Endometrium (tissue), 2 donors: ENCODE measurements at regions not wholly inside any gene's neighbourhood (a gene's known extent, or its start where the extent isn't known, plus 50 kb on each side); places are given as distances from the start of the nearest gene placed in this dataset.
"Not testable (repeated sequence)": the region's sequence is repeated elsewhere in the genome, so short reads cannot be mapped to it uniquely, and the experiment has no call there.

ENCODE experiments used
- FAIRE-seq: peaks from 2 replicates; lab custom pipeline; 2012; peaks lifted over from hg19 to GRCh38; lab: Jason Lieb, UNC
- donor health status: control.
- donor health status: control.

DNA sequence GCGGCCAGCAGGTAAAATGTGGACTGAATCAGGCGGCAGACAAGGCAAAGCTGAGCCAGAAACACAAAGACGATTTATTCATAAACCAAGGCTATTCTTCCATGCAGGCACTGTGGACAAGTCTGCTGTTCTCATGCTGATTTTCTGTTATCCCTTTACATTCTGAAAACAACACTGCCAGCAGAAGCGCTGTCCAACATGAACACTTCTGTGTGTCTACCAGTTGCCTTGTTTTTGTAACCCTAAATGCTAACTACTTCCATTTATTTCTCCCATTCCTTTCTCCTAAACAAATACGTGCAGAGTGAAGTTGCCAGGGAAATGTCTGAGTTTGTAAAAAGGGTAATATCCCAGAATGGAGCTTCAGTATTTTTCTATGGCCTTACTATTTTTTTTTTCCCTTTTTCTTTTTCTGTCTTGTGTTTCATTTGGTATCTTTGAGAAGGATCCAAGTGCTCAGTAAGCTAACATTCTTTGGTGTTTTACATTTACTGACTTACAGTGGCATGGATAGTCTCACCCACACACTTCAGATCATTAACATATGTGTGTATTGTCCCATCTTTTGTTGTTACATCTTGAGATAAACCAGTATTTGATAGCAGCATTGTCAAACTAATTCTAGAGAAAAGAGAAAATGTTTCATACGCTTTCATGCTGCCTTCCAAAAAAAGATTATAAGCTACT lies 1308.9 kb upstream of the MAP3K7 start:
- FAIRE-seq: peak; percentile 54

DNA sequence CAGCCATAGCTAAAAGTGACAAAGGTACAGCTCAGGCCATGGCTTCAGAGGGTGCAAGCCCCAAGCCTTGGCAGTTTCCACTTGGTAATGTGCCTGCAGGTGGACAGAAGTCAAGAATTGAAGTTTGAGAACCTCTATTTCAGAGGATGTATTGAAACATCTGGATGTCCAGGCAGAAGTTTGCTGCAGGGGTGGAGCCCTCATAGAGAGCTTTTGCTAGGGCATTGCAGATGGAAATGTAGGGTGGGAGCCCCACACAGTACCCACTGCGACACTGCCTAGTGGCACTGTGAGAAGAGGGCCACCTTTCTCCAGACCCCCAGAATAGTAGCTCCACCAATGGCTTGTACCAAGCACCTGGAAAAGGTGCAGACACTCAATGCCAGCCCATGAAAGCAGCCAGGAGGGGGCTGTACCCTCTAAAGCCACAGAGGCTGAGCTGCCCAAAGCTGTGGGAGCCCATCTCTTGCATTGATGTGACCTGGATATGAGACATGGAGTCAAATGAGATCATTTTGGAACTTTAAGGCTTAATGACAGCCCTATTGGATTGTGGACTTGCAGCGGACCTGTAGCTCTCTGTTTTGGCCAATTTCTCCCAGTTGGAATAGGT lies 1299.4 kb upstream of the MAP3K7 start:
- no peak for FAIRE-seq

DNA sequence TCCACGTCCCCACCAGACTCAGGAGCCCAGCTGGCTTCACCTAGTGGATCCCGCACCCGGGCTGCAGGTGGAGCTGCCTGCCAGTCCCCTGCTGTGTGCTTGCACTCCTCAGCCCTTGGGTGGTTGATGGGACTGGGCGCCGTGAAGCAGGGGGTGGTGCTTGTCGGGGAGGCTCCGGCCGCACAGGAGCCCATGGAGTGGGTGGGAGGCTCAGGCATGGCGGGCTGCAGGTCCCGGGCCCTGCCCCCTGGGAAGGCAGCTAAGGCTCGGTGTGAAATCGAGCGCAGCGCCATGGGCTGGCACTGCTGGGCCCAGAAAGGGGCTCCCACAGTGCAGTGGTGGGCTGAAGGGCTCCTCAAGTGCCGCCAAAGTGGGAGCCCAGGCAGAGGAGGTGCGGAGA lies 1294.9 kb upstream of the MAP3K7 start:
- FAIRE-seq: not testable (repeated sequence)

DNA sequence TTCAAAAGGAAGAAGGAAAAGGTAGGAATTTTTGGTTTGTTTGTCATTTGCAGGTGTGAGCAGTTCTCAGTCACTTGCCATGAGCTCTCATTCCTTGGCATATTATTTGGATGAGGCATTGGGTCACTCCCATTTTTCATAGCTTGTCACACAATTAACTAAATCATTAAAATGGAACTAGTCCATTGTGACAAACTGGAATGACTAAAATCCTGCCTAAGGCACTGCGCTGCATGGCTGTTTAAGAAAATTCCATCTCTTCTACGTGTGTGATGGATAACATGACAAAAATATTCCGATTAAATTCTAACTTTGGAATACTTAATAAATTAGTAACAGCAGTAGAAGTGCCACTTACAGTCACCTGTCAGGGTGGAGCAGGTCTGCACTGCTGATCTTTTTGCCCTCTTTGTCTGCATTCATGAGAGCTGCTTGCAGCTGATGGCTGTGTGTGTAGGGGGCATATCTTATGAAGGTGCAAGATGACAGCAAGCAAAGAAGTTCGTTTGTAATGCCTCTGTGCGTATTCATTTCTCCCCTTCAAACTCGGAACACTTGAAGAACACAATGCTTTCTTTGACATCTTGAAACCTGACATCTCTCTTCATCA lies 1292.6 kb upstream of the MAP3K7 start:
- FAIRE-seq: no peak

DNA sequence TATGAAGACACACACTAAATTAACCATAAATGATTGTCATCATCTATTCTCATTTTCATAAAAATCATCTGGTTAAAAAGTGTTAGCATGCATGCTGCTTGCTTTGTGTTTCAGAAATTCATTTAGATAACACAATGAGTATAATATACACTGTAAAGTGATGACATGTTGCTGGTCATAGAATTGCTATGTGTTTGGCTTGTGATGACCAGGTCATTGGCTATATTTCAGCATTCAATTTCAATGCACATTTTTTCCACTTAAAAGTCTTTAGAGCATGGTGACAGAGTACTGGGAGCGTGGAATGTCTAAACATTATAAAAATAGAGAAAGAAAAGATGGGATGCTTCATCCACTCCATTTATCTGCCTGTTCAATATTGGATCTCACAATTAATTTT lies 1291.1 kb upstream of the MAP3K7 start:
- no peak for FAIRE-seq

DNA sequence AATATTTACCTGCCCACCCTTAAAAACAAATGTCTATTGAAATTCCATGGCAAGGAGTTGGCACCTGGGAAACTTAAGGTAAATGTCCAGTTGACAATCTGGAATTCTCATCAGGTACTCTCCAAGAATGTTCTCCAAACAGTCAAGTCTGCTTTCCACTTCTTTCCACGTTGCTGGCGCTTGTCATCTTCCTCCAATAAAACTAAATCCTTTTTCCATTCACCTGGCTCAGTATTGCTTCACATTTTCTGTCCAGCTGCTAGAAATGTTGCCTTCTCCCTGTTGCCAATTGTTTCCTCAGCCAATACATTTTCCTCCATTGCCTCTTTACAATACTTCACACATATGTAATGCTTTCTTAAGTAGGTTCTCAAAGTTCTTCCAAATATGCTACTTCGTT lies 1288.1 kb upstream of the MAP3K7 start:
- no peak for FAIRE-seq

DNA sequence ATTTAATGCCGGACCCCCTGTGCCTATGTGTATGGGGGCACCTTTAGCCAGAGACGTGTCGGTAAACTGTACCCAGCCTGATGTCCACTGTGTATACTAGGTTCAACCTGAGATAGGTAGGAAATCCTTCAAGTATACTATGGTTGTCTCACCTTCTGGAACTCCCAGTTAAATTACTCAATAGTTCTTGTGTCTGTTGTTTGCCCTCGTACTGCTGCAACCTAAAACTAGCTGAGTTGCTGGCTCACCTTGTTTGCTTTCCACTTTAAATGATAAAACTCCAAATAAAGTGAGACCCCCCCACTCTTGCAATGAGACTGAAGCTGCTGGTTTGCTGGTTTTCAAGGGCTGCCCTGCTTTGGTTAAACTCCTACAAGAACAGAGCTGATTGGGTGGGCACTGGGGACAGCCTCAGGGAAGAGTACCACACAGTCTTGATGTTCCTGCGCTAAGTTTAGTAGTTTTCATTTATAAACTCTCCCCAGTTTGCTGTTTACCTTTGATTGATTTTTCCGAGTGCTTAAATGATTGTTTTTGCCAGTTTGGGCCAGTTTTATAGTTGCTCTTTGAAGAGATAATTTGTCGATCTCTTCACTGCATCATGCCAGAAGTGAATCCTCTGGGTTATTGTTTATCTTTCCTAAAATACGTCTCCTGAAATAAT lies 1281.8 kb upstream of the MAP3K7 start:
- no peak for FAIRE-seq

DNA sequence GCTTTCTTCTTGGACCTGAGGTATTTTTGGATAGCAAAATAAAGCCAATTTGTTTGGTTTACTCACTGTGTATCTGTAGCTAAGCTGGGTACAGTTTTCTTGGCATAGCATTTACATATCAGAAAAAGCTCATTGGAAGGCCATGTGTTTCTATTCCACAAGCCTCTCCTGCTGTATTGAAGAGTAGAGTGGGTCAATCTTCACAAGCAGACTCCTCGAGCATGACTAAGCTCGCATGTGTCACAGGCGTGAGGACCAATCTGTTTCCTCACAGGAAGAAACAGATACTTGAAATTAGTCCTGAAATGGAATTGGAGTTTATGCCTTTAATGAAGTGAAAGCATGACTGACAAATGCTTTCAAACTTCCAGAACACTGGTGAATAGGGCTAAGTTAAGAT lies 1279.0 kb upstream of the MAP3K7 start:
- no peak for FAIRE-seq

DNA sequence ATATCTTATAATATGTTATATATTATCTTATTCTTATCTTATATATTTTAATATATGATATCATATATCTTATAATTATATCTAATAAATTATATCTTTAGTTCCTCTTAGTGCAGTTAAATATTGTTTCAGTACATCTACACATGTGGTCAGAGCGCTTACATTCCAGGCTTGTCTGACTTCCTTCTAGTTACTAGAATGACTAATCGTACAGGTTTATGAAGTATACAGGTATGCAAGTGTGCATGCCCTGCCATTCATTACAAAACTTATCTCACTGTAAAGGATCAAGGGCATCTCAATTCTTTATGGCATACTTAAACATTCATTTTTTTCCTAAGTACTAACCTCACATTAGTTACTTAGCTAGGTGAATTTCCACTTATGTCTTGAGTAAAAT lies 1278.0 kb upstream of the MAP3K7 start:
- FAIRE-seq: no peak

DNA sequence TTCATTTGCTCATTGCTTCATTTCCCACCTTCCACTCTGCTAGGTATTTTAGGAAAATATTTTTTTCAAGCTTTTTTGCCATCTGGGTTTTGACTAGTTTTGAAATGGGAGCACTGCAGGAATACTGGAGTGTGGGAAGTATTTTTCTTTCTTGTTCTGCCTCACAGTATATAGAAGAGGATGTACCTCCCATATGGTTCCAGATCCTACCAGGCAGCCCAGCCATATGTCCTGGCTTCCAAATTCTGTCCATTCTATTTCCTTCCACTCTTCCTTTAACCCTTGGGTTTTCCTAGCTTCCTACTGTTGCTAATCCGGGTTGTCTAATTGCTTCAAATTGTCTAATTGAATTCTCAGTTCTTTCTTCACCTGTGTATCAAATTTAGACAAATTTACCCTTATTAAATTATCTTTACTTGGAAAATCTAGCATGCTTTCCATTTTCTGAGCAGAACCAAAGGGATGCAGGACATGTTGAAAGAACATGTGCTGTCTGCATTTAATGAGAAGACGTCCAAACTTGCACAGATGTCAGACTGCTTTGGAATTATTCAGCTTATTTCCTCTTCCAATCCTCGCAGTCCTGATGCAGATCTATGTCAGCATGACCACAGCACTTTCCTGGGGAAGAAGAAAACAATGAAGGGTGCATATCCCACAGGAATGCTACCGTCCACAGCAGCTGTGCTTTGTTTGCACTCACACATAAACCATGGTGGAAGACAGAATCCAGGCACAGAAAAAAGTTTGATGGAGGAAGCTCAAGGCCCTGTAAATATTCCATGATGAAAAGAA lies 1273.9 kb upstream of the MAP3K7 start:
- FAIRE-seq: peak; percentile 99

DNA sequence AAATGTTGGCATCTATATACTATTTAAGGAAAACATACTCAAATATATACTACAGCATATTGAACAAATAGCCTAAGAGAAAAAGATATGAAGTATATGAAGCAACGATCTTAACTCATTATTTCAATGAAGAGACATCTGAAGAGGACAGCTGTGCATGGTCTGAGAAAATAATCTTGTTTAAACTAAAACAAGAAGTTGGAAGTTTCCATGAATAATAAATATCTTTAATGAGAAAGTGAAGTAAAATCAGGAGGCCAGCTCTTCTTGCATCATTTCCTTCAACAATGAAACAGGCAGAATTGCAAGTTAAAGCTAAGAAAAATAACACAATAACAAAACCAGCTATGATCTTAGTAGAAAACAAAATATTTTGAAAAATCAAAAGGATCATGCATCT lies 1265.4 kb upstream of the MAP3K7 start:
- FAIRE-seq: peak; percentile 98

DNA sequence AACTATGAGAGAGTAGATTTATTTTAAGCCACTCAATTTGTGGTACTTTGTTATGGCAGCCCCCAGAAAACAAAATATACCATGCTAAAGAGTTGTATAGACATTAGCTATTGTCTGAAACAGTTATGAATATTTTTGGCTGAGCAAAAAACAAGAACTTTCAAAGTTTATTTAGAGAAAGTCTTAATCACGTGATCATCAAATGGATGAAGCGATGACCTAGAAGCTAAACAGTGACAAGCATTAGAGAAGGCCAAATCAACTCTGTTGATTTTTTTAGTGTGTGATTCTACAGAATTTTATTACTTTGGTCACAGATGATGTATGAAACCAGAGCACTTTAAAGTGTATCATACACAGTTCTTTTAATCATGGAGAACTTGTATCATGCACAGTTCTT lies 1247.9 kb upstream of the MAP3K7 start:
- no peak for FAIRE-seq

DNA sequence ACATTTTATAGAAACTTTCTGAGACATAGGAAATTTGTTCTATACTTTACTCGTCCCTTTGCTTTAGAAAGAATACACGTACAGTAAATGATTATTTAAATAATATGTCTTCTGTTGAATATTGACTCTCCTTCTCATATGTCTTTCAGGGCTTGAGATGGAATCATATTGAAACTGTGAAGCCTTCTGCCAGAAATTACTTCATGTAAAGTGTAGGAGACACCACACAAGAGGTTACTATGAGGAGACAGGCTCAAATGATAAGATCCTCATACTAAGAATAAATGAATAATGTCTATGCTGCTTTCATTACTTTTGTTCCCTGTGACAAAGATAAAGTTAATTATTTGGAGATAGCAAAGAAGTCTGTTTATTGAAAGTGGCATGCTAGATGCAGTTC lies 1240.3 kb upstream of the MAP3K7 start:
- FAIRE-seq: no peak

DNA sequence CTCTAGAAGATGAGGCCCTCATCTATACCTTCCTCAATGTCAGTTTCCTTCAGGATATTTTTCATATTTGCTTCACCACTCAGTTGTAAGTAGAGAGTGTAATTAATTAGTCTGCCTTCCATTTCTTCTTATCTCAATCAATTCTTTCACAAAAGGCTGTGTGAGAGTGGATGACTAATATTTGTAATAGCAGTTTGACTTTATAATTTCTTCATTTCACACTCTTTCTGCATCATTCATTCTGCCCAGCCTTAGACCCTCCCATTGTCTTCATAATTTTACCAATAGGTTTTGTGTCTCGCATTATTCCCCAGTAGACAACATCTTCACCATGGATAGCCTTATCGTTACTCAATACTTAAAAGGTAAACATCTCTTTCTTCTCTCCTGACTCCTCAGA lies 1239.3 kb upstream of the MAP3K7 start:
- FAIRE-seq: no peak

DNA sequence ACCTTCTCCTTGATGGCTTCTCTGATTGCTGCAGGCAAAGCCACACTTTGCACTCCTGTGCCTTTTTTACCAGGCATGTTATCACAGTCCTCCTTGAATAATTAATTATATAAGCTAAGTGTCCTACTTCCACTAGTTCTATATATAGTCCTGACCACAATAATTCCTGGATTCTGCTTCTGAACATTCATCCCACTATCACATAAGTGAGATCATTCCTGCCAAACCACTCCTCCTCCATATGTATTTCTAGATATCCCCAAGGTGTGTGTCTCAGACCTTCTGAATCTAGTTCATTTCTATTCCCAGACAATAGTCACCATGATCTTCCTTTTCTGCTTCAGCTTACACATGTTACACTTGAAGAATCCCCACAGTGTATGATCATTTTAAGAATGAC lies 1237.5 kb upstream of the MAP3K7 start:
- no peak for FAIRE-seq

DNA sequence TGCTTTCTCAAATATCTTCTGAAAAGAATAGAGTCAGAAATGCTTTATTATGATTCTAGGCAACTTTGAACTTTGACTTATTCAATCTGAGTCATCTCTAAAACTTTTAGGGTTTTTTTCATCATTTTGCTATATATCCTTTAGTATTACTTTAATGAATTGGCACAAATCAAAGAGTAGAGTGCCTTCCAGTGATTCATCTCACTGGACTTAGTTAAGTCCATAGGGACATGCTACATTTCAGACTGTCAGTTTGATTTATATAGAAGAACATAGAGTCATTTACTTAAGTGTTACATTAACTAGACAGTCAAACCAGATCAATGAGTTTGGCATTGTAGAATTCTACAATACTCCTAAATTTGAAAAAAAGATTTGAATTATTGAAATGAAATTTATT lies 1235.7 kb upstream of the MAP3K7 start:
- FAIRE-seq: no peak

DNA sequence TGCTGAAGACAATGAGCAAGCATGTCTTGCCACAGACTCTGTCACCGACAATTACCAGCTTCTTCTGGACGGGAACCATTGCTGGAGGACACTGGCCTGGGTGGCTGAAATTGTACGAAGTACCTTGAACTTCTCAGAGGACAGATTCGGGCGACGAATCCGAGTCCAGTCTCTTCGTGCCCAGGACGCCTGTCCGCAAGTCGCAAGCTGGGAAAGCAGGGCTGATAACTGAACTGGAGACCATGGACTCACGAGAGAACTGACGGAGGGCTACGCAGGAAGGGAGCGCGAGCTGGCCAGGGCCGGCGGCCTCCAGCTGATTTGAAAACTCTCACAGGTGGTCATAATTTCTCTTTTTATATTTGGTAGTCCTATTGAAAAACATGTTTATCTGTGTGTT lies 1229.5 kb upstream of the MAP3K7 start:
- FAIRE-seq: no peak

DNA sequence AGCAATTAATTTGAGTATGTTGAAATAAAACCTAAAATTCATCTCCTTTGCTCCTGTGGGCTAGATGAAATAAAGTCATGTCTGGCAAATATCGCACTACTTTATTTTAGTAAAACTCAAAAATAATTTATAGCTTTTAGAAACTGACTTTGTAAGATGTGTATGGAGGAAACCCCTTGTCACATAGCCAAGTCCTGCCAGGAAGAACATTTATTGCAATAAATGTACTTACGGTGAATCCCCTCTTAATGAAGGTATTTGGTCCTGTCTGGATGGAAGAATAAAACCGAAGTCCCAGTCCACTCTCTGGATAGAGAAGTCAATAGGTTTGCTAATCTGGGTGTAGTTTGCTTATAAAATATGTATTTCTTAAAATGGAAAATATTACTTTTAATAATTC lies 1226.8 kb upstream of the MAP3K7 start:
- FAIRE-seq: no peak

DNA sequence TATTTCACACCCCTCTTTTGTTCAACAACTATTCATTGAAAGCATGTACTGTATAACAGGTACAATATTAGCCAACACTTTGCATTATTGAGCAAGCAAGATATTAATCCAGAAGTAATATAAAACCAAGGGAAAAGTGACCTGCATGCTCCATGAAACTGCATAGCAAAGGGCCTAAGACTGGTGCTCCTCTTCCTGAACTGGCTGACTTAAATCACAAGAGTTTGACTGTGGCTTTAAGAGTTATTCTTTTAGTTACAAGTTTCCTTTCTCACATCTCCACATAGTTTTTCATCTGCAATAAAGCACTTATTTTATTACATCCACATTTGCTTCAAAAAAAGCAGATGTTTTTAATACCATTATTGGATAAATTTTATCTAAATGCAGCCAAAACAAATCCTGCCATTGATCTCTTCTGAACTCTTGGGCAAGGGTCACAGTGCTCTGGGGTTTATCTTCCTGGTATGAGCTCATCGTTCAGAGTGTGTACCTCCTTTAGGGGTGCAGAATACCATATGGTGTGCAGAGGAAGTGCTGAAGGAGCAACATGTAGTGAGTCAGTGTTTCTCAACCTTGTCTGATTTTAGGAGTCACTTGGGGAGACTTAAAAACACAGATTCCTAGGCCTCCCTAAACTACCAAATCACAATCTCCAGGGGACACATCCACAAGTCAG lies 1225.9 kb upstream of the MAP3K7 start:
- peak; percentile 95 for FAIRE-seq

DNA sequence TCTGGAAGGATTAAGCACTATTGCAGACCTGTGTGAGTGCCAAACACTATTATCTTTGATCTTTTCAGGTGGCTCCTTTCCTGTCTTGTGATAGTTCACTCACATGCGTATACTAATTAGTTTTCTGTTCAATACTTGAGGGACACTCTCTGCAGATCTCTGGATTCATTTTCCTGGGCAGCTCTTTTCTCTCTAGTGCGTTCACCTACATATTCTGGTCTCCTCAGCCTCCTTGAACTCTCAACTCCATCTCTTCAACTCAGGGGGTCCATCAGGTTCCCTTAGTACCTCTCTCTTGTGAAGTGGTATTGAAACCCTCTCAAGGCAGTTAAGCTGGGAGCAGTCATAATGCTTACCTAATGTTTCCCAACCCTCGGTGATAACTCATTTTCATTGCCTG lies 1218.1 kb upstream of the MAP3K7 start:
- no peak for FAIRE-seq

DNA sequence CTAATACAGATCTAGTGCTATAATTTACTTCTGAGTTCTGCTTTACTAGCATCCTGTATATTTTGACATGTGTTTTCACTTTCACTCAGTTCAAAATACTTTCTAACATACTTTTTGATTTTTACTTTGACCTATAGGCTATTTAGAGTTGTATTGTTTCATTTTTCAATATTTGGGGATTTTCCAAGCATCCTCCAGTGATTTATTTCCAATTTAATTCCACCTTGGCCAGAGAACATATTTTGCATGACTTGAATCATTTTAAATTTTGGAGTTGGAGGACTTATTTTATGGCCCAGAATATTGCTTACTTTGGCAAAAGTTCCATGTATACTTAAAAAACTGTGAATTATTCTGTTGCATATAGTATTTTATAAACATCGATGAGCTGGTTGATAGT lies 1215.6 kb upstream of the MAP3K7 start:
- FAIRE-seq: no peak

DNA sequence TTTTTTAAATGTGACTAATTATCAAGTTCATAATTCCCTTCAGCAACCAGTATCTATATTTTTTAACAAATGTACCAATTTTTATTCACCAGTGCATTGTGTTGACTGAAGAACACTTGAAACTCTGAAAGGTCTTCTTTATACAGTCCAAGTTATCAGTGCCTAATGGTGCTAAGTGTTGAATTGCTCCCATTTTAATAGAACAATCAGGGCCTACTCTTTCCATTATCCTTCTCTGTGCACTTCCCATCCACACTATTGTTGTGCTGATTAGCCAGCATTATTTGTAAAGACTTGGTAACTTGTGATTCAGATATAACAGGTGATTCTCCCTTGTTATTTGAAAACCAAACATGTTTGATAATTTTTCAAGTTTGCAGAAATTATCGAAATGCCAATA lies 1209.7 kb upstream of the MAP3K7 start:
- no peak for FAIRE-seq
